ENCODE measurements at regions not wholly inside any gene's neighbourhood (a gene's known extent, or its start where the extent isn't known, plus 50 kb on each side); places are given as distances from the start of the nearest gene placed in this dataset.

- Histone ChIP-seq H3F3A (ENCODE audit: low read length, unreplicated experiment) (no peaks in the 10 kb centered on the region), H3K4me1 (ENCODE audit: insufficient read depth, low read length) (no peaks in the 10 kb centered on the region), H3K27ac (ENCODE audit: low read length) (no peak overlapping the region), H3K79me2 (ENCODE audit: low read length) (no peaks in the 10 kb centered on the region), H3K4me3 (ENCODE audit: low read length) (no peak overlapping the region), H3K4me2 (ENCODE audit: low read length) (no peak overlapping the region), H3K9ac (ENCODE audit: low read length) (no peak overlapping the region), H3K36me3 (ENCODE audit: low read depth, low read length) (no peaks in the 10 kb centered on the region), H3K9me2 (replicated peaks; ENCODE audit: low read length) (no peaks in the 10 kb centered on the region), H2AFZ (ENCODE audit: low read length) (no peak overlapping the region), H4K20me1 (ENCODE audit: low read length) (no peaks in the 10 kb centered on the region), H3K9me3 (ENCODE audit: low read length) (no peaks in the 10 kb centered on the region), H3K27me3 (ENCODE audit: low read length) (peaks cover 36% of the 10 kb centered on the region)
- DNase-seq (no peak), ATAC-seq (no peak)
- TF ChIP-seq EZH2 (IDR thresholded peaks at IDR 0.05; ENCODE audit: low read length, unreplicated experiment) (no peak), CTCF (conservative IDR thresholded peaks at IDR 0.05; ENCODE audit: low read depth, low read length) (no peak), EZH2phosphoT487 (IDR thresholded peaks at IDR 0.05; ENCODE audit: borderline replicate concordance, low read length) (no peak)
- BruUV-seq (replicated peaks), result no TSS peak
- POLR2A ChIA-PET (ENCODE audit: unreplicated experiment), result no interaction called here
- intact Hi-C loops (cut with micrococcal nuclease), result no loop called here
- CTCF ChIA-PET, result no interaction called here
Measured at GRCh38 chr1:5798151-5798730, 194.0 kb downstream of the NPHP4 start.

GRCh38 chr1:5796028-5796427, 196.2 kb downstream of the NPHP4 start:
- Histone ChIP-seq H3K79me2 (ENCODE audit: low read length) (no peaks in the 10 kb centered on the region), H2AFZ (ENCODE audit: low read length) (no peak overlapping the region), H3K9me3 (ENCODE audit: low read length) (no peaks in the 10 kb centered on the region), H3K27ac (ENCODE audit: low read length) (no peak overlapping the region), H3K27me3 (ENCODE audit: low read length) (peaks cover 36% of the 10 kb centered on the region), H3K4me2 (ENCODE audit: low read length) (no peak overlapping the region), H3K9me2 (replicated peaks; ENCODE audit: low read length) (no peaks in the 10 kb centered on the region), H3K36me3 (ENCODE audit: low read depth, low read length) (no peaks in the 10 kb centered on the region), H3K9ac (ENCODE audit: low read length) (no peak overlapping the region), H3F3A (ENCODE audit: low read length, unreplicated experiment) (no peaks in the 10 kb centered on the region), H4K20me1 (ENCODE audit: low read length) (no peaks in the 10 kb centered on the region), H3K4me3 (ENCODE audit: low read length) (no peak overlapping the region), H3K4me1 (ENCODE audit: insufficient read depth, low read length) (no peaks in the 10 kb centered on the region)
- intact Hi-C loops (cut with micrococcal nuclease), result no loop called here
- ChIA-PET POLR2A (ENCODE audit: unreplicated experiment) (no interaction called here), CTCF (no interaction called here)
- ATAC-seq (no peak; the same call in 1 of the 2 replicates), DNase-seq (no peak)
- BruUV-seq (replicated peaks), result no TSS peak
- TF ChIP-seq EZH2 (IDR thresholded peaks at IDR 0.05; ENCODE audit: low read length, unreplicated experiment) (no peak), EZH2phosphoT487 (IDR thresholded peaks at IDR 0.05; ENCODE audit: borderline replicate concordance, low read length) (no peak), CTCF (conservative IDR thresholded peaks at IDR 0.05; ENCODE audit: low read depth, low read length) (no peak)

DNA sequence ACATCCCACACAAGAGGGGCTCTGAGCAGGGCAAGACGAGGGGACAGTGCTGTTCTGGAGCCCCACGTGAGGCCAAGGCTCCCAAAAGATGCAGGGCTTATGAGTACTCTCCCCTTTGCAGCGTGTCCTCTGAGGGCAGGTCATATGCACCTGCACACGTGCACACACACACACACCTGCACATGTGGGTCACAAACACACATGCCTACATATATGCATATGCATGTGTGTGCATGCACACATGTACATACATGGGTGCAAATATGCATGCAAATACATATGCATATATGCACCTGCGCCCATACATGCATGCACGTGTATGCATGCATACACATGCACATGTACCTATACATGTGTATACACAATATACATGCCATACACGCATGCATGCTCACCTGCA, 197.9 kb downstream of the NPHP4 start:
- intact Hi-C loops (cut with micrococcal nuclease), result no loop called here
- no peak overlapping the region for H2AFZ ChIP-seq (ENCODE audit: low read length)
- ATAC-seq, result no peak
- no peaks in the 10 kb centered on the region for H3K9me2 ChIP-seq (replicated peaks; ENCODE audit: low read length)
- no peak overlapping the region for H3K27ac ChIP-seq (ENCODE audit: low read length)
- no peaks in the 10 kb centered on the region for H3K79me2 ChIP-seq (ENCODE audit: low read length)
- H3F3A ChIP-seq (ENCODE audit: low read length, unreplicated experiment), result no peaks in the 10 kb centered on the region
- CTCF ChIA-PET, result no interaction called here
- no peaks in the 10 kb centered on the region for H3K9me3 ChIP-seq (ENCODE audit: low read length)
- no peak overlapping the region for H3K4me2 ChIP-seq (ENCODE audit: low read length)
- peaks cover 27% of the 10 kb centered on the region for H3K27me3 ChIP-seq (ENCODE audit: low read length)
- no peak overlapping the region for H3K9ac ChIP-seq (ENCODE audit: low read length)
- H4K20me1 ChIP-seq (ENCODE audit: low read length), result no peaks in the 10 kb centered on the region
- no peak for TF ChIP-seq EZH2 (IDR thresholded peaks at IDR 0.05; ENCODE audit: low read length, unreplicated experiment)
- no peak for TF ChIP-seq EZH2phosphoT487 (IDR thresholded peaks at IDR 0.05; ENCODE audit: borderline replicate concordance, low read length)
- TF ChIP-seq CTCF (conservative IDR thresholded peaks at IDR 0.05; ENCODE audit: low read depth, low read length), result no peak
- no peaks in the 10 kb centered on the region for H3K36me3 ChIP-seq (ENCODE audit: low read depth, low read length)
- POLR2A ChIA-PET (ENCODE audit: unreplicated experiment), result no interaction called here
- no TSS peak for BruUV-seq (replicated peaks)
- H3K4me1 ChIP-seq (ENCODE audit: insufficient read depth, low read length), result no peaks in the 10 kb centered on the region
- no peak overlapping the region for H3K4me3 ChIP-seq (ENCODE audit: low read length)
- DNase-seq, result no peak
